Liver (tissue), 8 donors: ENCODE measurements at regions not wholly inside any gene's neighbourhood (a gene's known extent, or its start where the extent isn't known, plus 50 kb on each side); places are given as distances from the start of the nearest gene placed in this dataset.

Source experiments
- DNase-seq: peaks from one replicate; pipeline ENCODE4 v3.0.0-alpha.2; 2017; ENCODE audit warnings: low spot score
- H3K27ac ChIP-seq, 2 donors: one replicate each; pipeline ENCODE4 v1.7.0; 2013; ENCODE audit warnings: inconsistent platforms in 2 of 2, low read length in 2 of 2, control low read depth in 1 of 2, low read depth in 1 of 2, mild to moderate bottlenecking in 1 of 2
- H3K27me3 ChIP-seq, 4 donors: one replicate each; pipeline versions ENCODE4 v1.6.1 to v1.7.0; 2013; ENCODE audit warnings: low read length in 3 of 4, inconsistent platforms in 1 of 4, mild to moderate bottlenecking in 1 of 4, moderate library complexity in 1 of 4; ENCODE audit not compliant: control insufficient read depth in 4 of 4, insufficient read depth in 4 of 4
- H3K36me3 ChIP-seq, 4 donors: one replicate each; pipeline versions ENCODE4 v1.6.1 to v1.7.0; 2013; ENCODE audit warnings: low read length in 3 of 4, mild to moderate bottlenecking in 3 of 4, low read depth in 1 of 4, moderate library complexity in 1 of 4; ENCODE audit not compliant: control insufficient read depth in 4 of 4, insufficient read depth in 3 of 4
- H3K4me1 ChIP-seq, 4 donors: one replicate each; pipeline versions ENCODE4 v1.6.1 to v1.7.0; 2013; ENCODE audit warnings: low read length in 3 of 4, mild to moderate bottlenecking in 3 of 4, moderate library complexity in 1 of 4; ENCODE audit not compliant: control insufficient read depth in 4 of 4, insufficient read depth in 4 of 4
- H3K4me3 ChIP-seq, 3 donors: one replicate each; pipeline versions ENCODE4 v1.6.1 to v1.7.0; 2013; ENCODE audit warnings: low read length in 3 of 3, control low read depth in 1 of 3, low read depth in 1 of 3, mild to moderate bottlenecking in 1 of 3
- H3K9ac ChIP-seq, 2 donors: one replicate each; pipeline ENCODE4 v1.7.0; 2013; ENCODE audit warnings: low read length in 2 of 2, mild to moderate bottlenecking in 2 of 2, moderate library complexity in 2 of 2, control low read depth in 1 of 2, low read depth in 1 of 2
- H3K9me3 ChIP-seq, 4 donors: one replicate each; pipeline versions ENCODE4 v1.6.1 to v1.7.0; 2013; ENCODE audit warnings: low read length in 3 of 4; ENCODE audit not compliant: control insufficient read depth in 4 of 4
- ATF3 ChIP-seq: IDR thresholded peaks from 2 replicates; pipeline ENCODE4 v1.6.1; 2016; ENCODE audit warnings: antibody characterized with exemption
- CTCF ChIP-seq: fragments of 150-350 bp; IDR thresholded peaks from 2 replicates; pipeline ENCODE4 v1.5.1; 2017; ENCODE audit warnings: improper control_type of control experiment, low read depth, low read length; ENCODE audit not compliant: missing input control
- EGR1 ChIP-seq, 2 donors: IDR thresholded peaks; 2 replicates each; pipeline ENCODE4 v1.6.1; 2016 to 2018; ENCODE audit warnings: antibody characterized with exemption in 2 of 2, low read depth in 2 of 2
- FOXA1 ChIP-seq: IDR thresholded peaks from 2 replicates; pipeline ENCODE4 v1.6.1; 2016; ENCODE audit warnings: antibody characterized with exemption
- GABPA ChIP-seq, 2 donors: IDR thresholded peaks in 1 of 2; conservative IDR thresholded peaks in 1 of 2; 2 replicates each; pipeline ENCODE4 v1.6.1; 2016; ENCODE audit warnings: antibody characterized with exemption in 2 of 2, mild to moderate bottlenecking in 1 of 2, moderate library complexity in 1 of 2
- HNF4A ChIP-seq, 2 donors: conservative IDR thresholded peaks; 2 replicates each; pipeline ENCODE4 v1.6.1; 2016; ENCODE audit warnings: antibody characterized with exemption in 2 of 2, mild to moderate bottlenecking in 2 of 2
- HNF4G ChIP-seq: IDR thresholded peaks from 2 replicates; pipeline ENCODE4 v1.6.1; 2016; ENCODE audit warnings: antibody characterized with exemption
- JUND ChIP-seq, 2 donors: IDR thresholded peaks; 2 replicates each; pipeline ENCODE4 v1.6.1; 2016; ENCODE audit warnings: antibody characterized with exemption in 2 of 2
- NR2F2 ChIP-seq: IDR thresholded peaks from 2 replicates; pipeline ENCODE4 v1.6.1; 2016; ENCODE audit warnings: antibody characterized with exemption
- RAD21 ChIP-seq, 2 donors: IDR thresholded peaks; 2 replicates each; pipeline ENCODE4 v1.6.1; 2016; ENCODE audit warnings: antibody characterized with exemption in 2 of 2, mild to moderate bottlenecking in 2 of 2
- RXRA ChIP-seq, 2 donors: IDR thresholded peaks; 2 replicates each; pipeline ENCODE4 v1.6.1; 2017 to 2018; ENCODE audit warnings: antibody characterized with exemption in 2 of 2, mild to moderate bottlenecking in 1 of 2
- SP1 ChIP-seq: IDR thresholded peaks from 2 replicates; pipeline ENCODE4 v1.6.1; 2018; ENCODE audit warnings: antibody characterized with exemption, mild to moderate bottlenecking
- TAF1 ChIP-seq: conservative IDR thresholded peaks from 2 replicates; pipeline ENCODE4 v1.6.1; 2016; ENCODE audit warnings: antibody characterized with exemption, mild to moderate bottlenecking
- YY1 ChIP-seq: IDR thresholded peaks from 2 replicates; pipeline ENCODE4 v1.6.1; 2016; ENCODE audit warnings: antibody characterized with exemption, mild to moderate bottlenecking
- ZBTB33 ChIP-seq: IDR thresholded peaks from 2 replicates; pipeline ENCODE4 v1.6.1; 2016; ENCODE audit warnings: antibody characterized with exemption
- WGBS: extraction: QIAGEN DNeasy Blood & Tissue Kit; methylation state at CpG from one replicate; pipeline ENCODE4 v1.1.7; 2013; 5-methylcytosine and 5-hydroxymethylcytosine counted together
- TF ChIP-seq, protein P1 (sequence below): IDR thresholded peaks from 2 replicates; pipeline ENCODE4 v1.6.1; 2016; ENCODE audit warnings: antibody characterized with exemption
- TF ChIP-seq, protein P2 (sequence below): IDR thresholded peaks from 2 replicates; pipeline ENCODE4 v1.6.1; 2016; ENCODE audit warnings: antibody characterized with exemption, mild to moderate bottlenecking
- donor health status: healthy.
- donor health status: healthy.
- donor health status: healthy.
- donor health status: healthy.
- donor health status: healthy.

DNA sequence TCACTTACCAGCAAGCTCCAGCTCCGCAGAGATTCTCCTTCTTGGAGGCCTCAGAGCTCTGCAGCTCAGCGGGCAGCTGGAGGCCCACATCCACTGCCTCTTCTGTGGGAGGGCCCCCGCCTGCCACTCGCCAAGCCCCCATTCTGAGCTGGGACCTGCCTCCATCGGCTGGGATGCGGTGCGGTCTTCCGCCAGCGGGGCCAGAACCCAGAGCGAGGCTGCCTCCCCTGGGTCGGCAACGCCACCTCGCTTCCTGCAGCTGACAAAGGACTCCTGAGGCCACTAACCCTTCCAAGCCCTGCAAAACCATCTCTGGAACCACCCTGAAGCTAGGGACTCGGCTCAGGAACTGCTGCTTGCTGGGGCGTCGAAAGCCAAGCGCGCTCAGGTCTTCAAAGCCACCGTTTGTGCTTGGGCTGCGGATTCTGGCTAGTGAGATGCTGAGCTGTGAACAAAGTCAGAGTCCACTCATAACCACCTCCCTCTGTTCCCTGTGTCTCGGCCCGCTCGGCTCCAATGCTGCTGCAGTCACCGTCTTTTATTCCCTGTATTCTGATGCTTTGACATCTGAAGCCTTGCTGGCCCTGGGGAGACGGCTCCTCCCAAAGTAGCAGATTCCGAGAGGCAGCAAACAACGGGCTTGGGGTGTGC lies 174.3 kb downstream of the ENGASE start:
- Histone ChIP-seq H3K4me3 (no peak overlapping the region), H3K27ac (no peak overlapping the region), H3K36me3 (no peaks in the 10 kb centered on the region), H3K27me3 (peaks cover 0 to 6% (median 0%) of the 10 kb centered on the region in 4 donors), H3K4me1 (no peaks in the 10 kb centered on the region), H3K9me3 (no peaks in the 10 kb centered on the region), H3K9ac (no peak overlapping the region)
- no peak for TF ChIP-seq FOXA1
- no peak for TF ChIP-seq CTCF
- no peak for TF ChIP-seq YY1
- TF ChIP-seq RXRA (IDR thresholded peaks at IDR 0.05): no peak
- no peak for TF ChIP-seq TAF1
- no peak for TF ChIP-seq HNF4G
- TF ChIP-seq RAD21 (IDR thresholded peaks at IDR 0.05): no peak
- no peak for TF ChIP-seq ZBTB33
- TF ChIP-seq JUND (IDR thresholded peaks at IDR 0.05): no peak
- TF ChIP-seq SP1: no peak
- no peak for TF ChIP-seq NR2F2
- TF ChIP-seq, protein P1, sequence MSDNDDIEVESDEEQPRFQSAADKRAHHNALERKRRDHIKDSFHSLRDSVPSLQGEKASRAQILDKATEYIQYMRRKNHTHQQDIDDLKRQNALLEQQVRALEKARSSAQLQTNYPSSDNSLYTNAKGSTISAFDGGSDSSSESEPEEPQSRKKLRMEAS: no peak
- no peak for TF ChIP-seq HNF4A (conservative IDR thresholded peaks at IDR 0.05)
- TF ChIP-seq, protein P2, sequence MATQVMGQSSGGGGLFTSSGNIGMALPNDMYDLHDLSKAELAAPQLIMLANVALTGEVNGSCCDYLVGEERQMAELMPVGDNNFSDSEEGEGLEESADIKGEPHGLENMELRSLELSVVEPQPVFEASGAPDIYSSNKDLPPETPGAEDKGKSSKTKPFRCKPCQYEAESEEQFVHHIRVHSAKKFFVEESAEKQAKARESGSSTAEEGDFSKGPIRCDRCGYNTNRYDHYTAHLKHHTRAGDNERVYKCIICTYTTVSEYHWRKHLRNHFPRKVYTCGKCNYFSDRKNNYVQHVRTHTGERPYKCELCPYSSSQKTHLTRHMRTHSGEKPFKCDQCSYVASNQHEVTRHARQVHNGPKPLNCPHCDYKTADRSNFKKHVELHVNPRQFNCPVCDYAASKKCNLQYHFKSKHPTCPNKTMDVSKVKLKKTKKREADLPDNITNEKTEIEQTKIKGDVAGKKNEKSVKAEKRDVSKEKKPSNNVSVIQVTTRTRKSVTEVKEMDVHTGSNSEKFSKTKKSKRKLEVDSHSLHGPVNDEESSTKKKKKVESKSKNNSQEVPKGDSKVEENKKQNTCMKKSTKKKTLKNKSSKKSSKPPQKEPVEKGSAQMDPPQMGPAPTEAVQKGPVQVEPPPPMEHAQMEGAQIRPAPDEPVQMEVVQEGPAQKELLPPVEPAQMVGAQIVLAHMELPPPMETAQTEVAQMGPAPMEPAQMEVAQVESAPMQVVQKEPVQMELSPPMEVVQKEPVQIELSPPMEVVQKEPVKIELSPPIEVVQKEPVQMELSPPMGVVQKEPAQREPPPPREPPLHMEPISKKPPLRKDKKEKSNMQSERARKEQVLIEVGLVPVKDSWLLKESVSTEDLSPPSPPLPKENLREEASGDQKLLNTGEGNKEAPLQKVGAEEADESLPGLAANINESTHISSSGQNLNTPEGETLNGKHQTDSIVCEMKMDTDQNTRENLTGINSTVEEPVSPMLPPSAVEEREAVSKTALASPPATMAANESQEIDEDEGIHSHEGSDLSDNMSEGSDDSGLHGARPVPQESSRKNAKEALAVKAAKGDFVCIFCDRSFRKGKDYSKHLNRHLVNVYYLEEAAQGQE: no peak
- no peak for TF ChIP-seq GABPA (IDR thresholded peaks at IDR 0.05 in 1 of 2, conservative IDR thresholded peaks at IDR 0.05 in 1 of 2)
- no peak for TF ChIP-seq EGR1 (IDR thresholded peaks at IDR 0.05; ENCODE audit: low read depth in 2 of 2)
- TF ChIP-seq ATF3: no peak
- WGBS: 66% methylated on average over 27 of the region's 27 CpGs
- DNase-seq: no peak
